GM18517 (cell line): ENCODE measurements at regions not wholly inside any gene's neighbourhood (a gene's known extent, or its start where the extent isn't known, plus 50 kb on each side); places are given as distances from the start of the nearest gene placed in this dataset.

Experiments
- ATAC-seq: cut with Tn5 transposase; IDR thresholded peaks from one replicate; pipeline ENCODE4 v1.9.1; 2021; ENCODE audit warnings: mild to moderate bottlenecking, moderate library complexity; ENCODE audit not compliant: unreplicated experiment

DNA sequence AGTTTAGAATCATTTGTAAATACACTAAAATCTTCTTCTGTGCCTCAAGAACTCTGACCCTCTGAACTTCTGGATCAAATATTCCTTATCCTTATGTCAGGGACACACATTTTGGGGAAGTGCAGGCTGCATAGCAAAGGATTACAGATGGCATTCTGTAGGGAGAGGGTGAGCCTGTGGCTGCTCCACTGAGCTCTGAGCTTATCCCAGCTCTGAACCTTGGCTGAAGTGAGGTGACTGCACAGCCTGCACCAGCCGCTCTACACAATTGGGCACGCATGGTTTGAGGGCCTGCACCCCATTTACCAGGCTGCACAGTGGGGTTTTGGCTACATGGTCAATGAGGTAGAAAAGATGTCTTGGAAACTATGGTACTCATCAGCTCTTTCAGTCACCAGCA, 251.6 kb downstream of the GALR1 start:
- ATAC-seq = no peak

DNA sequence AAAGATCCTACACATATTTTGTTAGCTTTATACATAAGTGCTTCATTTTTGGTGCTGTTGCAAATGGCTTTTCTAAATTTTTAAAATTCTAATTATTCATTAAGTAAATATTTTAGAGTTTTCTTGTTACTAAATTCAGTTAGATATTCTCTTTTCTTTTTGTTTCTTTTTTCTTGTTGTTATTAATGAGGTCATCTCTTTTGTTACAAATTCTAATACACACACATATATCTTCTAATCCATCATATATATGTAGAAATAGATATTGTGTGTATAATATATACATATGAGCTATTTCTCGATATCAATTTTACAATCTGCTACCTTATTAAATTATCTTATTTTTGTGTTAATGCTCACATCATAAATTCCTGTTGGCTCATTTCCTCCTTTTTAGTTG, 255.9 kb downstream of the GALR1 start:
- no peak for ATAC-seq

DNA sequence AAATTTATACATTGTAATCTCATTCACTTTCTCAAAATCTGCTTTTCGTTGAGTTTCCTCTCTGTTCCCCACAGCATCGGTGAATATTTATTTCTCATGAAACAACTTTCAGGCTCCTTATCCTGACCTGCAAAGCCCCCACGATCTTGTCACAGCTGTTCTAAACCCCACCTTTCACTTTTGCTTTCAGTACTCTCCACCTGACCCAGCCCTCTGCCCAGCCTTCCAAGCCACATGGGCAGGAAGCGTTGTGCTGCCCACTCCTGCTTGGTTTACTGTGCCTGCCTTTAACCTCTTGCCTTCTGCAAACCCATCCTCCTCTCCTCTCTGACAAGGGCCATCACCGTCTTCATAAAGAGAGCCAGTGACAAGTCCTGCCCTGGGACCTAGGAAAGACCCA, 262.5 kb downstream of the GALR1 start:
- ATAC-seq = no peak

DNA sequence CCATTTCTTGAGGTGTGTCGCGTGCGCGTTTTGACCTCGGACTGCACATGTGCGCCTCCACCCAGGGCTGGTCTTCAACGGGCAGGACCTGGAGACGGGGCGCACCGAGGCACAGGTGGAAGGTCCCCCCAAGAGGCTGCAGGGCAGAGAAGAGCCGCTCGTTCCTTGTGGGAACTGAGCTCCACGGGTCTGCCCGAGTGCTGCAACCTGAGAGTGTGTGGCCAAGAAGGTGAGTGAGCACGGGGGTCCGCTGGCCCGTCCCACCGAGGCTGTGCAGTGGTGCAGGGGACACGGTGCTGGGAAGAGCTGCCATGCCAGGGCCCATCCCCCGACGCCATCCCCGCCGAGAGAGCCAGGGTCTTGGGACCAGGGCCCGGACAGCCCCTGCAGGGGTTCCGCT, 268.3 kb downstream of the GALR1 start:
- no peak for ATAC-seq

DNA sequence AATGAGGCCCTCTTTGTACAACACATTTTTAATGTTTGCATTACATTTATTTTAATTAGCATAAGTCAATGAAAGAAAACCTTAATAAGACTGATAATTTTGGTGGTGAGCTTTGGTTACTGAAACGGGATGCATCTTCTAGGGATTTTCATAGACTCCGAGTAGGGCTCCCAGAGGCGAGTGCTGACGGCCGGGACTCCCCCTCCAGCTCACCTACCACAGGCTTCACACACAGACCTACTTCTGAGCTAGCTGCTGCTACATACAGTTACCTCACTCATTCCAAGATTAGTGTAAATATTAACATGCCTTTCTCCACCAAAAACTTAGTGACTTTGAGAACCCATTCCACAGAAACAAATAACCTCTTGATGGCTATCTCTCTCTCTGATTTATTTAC, 271.1 kb downstream of the GALR1 start:
- ATAC-seq = no peak

DNA sequence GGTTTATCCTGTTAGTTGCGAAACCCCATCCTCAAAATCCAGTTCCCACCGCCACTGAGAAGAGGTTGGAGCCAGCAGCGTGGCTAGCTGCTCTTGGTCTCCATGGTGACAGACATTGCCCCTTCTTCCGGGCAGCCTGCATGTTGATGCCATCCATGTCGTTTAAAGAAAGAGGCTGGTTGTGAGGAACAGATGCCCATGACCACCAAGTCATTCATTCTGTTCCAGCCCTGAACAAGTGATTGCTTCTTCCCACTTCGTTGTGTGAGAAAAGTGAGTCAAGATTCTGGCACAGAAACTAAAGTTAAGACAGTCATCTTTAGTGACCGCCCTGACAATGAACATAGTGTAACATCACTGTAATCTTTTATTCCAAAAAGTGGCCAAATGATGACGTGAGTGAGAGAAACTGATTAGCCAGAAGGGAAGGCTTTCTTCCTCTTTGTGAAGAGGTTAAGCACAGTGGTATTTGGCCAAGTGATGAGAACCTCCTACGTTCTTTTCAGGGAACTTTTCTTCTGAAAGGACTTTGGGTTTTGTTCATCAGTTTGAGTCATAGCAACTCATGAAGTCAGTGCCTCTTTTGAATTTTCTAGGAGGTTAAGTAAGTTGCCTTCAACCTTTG, 272.5 kb downstream of the GALR1 start:
- ATAC-seq = no peak

DNA sequence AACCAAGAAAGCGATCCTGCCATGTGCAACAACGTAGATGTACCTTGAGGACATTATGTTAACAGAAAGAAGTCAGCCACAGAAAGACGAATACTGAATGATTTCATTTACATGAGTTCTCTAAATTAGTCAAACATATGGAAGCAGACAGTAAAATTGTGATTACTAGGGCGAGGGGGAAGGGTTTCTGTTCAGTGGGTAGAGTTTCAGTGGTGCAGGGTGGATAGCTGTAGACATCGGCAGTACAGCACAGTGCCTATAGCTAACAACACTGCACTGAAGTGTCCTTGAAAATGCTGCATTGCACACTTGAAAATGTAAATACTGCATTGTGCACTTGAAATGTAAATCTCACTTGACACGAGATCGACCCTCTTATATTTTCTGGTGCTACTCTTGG, 275.3 kb downstream of the GALR1 start:
- ATAC-seq = no peak

DNA sequence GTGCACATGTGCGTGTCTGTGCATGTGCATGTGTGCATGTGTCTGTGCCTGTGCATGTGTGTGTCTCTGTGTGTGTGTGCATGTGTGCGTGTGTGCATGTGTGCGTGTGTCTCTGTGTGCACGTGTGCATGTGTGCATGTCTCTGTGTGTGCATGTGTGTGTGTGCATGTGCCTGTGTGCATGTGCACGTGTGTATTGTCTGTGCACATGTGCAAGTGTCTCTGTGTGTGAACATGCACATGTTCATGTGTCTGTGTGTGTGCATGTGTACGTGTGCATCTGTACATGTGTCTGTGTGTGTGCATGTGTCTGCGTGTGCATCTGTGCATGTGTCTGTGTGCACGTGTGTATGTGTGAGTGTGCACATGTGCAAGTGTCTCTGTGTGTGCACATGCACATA, 277.3 kb downstream of the GALR1 start:
- no peak for ATAC-seq

DNA sequence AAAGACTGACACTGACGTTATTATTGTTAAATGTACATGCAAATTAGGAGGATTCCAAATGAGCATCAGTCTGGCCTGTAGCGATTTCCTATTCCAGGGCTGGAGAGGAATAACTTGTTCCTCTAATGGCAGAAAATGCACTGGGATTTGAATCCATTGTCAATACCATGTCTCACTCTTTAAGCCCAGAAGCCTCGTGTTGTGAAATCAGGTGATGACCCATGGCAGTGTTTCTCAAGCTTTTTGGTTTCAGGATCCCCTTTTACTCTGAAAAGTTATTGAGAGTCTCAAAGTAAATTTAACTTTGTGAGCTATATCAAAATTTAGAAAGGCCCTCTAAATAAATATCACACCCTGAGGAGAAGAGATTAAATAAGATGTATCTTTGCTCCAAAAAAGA, 279.2 kb downstream of the GALR1 start:
- no peak for ATAC-seq

DNA sequence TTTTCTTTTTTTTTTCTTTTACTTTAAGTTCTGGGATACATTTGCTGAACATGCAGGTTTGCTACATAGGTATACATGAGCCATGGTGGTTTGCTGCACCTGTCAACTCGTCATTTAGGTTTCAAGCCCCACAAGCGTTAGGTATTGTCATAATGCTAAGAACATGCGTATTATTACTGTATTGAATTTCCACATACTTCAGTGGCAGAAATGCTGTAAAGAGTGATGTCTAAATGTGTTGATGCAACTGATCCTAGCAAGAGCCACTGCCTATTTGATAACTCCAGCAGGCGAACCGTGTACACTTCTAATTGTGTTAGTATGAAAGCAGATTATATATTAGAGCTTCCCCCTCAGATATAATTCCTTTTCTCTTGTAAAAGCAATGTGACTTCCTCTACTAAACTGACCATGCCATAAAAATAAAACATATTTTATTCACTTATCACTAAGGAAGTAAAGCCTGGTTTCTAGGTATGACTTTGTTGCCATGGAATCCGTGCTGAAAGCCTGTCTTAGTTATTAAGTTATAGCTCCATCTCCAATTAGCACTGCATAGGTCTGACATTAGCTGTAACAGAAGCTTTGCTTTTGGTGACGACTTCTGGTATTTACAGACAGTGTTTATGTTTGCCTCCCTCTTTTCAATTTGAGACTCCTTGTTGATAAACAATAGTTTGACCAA, 280.0 kb downstream of the GALR1 start:
- no peak for ATAC-seq

DNA sequence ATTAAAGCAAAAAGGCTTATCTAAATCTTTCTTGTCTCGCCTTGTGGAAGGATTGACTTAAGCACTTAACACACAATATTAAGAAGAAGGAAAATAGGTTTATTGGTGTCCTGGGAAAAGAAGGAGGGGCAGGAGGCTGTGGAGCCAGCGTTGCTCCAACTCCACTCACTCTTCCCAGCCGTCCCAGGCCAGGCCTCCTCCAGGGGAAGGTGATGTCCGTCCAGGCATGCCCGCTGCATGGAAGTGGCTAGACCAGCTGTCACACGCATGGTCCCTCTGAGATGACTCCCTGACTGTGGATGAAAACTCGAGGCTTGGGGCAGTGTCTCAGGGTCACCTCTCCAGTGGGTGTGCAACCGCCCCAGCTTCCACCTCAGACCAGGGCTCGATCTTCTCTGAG, 281.1 kb downstream of the GALR1 start:
- no peak for ATAC-seq

DNA sequence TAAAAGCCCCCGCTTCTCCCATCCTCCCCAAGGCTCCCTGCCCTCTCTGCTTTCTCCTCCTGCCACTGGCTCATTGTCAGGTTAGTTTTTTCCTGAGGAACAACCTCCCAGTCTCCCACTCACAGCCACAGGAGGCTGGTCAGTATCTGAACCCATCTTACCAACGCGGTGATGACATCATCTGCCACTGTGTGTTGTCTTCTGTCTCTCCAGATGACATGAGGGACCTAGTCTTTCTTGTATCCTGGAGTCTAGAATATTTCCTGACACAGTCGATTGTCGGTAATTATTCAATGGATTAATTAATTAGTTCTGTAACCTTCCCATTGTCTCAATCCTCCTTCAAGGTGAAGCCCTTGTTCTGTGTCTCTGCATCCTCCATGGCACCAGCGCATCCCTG, 290.2 kb downstream of the GALR1 start:
- ATAC-seq = no peak

DNA sequence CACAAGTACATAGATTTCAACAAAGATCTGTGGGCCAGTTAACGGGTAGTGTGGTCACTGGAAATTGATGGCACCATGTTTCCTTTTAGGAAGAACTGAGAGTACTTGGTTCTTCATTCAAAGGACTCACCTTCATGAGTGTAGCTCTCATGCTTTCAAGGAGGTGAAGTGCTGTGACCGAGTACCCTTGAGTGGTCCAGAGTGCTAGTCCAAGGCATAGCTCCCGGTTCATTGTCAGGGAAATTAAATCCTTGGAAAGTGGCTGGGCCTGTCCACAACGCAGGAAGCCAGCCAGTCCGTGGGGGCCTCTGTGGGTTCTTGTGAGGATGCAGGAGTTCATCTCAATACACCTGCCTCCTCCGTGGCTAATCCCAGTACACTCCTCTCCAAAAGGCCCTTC, 295.1 kb downstream of the GALR1 start:
- no peak for ATAC-seq

DNA sequence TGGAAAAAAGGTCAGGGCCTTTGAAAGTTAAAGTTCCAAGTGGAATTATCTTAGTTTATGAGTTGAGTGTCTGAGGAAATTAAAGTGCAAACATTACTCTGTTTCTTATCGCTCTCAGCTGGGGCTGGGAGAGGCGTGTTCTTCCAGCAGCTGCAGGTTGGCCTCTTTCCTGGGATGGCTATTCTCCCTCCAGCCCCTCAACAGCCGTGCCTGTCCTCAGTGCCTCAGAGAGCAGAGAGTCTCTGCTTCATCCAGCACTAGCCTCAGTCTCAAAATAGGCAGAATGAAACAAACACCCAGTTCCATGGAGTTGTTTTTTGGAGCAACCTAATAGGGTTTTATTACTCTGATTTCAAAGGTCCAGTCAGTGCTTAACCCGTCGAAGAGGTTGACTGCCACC, 298.1 kb downstream of the GALR1 start:
- ATAC-seq = no peak

DNA sequence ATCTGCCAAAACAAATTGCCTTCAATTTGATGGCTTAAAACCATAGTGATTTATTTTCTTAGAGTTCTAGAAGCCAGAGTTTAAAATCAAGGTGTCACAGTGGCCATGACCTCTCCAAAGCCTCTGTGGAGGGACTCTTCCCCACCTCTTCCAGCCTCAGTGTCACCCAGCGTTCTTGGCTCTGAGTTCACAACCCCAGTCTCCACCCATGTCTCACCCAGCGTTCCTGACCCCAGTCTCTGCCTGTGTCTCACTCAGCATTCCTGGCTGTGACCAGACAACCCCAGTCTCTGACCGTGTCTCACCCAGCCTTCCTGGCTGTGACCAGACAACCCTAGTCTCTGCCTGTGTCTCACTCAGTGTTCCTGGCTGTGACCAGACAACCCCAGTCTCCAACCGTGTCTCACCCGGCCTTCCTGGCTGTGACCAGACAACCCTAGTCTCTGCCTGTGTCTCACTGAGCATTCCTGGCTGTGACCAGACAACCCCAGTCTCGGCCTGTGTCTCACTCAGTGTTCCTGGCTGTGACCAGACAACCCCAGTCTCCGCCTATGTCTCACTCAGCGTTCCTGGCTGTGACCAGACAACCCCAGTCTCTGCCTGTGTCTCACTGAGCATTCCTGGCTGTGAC, 299.3 kb downstream of the GALR1 start:
- no peak for ATAC-seq

DNA sequence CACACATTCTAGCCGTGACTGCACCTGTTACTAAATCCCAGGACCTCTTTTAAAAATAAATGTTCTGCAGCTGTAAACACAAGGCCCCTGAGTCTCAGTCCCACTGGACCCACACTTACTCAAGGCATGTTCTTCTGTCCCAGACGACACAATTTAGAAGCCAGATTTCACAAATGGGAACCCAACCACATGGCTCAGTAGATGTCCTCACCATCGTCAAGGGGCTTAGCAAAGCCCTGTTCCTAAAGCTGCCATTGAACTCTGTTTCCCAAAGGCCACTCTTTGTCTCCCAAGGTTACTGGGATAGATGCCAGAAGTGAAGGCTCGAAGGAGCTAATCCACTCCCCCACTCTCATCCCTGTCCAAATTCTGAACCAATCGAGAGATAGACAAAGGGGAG, 301.0 kb downstream of the GALR1 start:
- ATAC-seq = no peak

DNA sequence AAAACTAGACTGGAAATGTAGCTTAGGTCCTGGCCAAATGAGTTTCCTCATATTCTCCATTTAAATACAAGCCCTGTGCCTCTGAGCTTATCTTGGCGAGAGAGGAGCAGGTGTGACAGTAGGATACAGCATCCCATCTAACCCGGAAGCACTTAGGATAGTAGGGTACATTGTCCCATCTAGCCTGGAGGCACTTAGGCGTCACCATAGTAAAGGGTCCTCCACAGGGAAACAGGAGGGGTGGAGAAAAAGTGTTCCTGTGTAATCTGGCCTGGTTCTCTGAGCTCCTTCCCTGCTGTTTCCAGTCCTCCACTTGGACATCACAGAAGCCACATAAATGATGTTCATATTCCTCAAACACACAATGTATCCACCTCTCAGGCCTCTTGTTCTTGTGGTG, 301.4 kb downstream of the GALR1 start:
- ATAC-seq = no peak

DNA sequence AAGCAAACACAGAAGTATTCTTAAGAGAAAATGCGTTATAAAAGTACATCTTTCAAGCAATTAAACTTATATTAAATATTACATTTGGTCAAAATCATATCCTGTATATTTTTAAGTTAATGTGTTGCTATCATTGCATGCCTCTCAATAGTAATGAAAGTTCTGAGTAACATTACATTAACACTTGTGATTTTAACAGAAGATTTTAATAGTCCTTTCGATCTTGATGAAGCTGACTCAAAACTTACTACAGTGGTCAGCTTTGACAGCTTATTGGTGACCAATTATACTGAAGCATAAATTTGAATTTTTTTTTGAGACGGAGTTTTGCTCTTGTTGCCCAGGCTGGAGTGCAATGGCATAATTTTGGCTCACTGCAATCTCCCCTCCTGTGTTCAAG, 303.3 kb downstream of the GALR1 start:
- ATAC-seq = no peak

DNA sequence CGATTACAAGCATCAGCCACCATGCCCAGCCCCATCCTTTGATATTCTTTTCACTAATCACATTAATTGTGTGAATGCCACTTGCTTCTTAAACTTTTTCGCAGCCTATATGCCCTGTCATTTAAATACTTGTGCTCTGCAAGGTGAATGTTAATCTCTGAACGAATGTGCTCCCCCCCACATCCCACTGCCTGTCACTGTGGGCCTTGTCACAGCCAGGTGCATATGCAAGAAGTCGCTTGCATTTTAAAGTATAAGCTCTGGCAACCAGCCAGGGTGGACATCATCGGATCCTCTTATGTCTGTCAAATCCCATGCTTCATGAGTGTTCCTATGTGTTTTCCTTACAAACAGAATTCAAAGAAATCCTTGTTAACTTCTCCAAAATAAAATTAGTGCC, 304.4 kb downstream of the GALR1 start:
- no peak for ATAC-seq

DNA sequence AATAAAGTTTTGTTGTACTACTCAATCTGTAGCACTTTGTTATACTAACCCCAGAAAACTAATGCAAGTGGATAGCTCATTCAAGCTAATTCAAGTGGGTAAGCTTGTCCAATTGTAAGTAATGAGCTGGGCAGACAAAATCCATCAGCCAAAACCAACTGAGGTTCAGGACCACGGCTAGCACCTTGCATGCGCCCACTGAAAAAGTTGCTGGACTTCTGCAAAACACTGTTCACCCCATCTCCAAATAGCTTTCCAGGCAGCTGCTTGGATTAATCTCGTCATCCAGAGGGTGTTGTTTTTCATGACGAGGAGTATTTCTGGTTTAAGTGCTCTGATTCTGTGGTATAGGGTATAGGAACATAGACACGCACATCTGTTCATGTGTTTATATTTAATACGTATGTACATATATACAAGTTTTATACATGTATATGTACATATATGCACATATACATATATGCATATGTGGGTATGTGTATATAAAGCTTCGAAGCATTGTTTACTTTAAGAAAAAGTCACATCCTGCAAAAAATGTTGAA, 307.5 kb downstream of the GALR1 start:
- ATAC-seq = no peak

DNA sequence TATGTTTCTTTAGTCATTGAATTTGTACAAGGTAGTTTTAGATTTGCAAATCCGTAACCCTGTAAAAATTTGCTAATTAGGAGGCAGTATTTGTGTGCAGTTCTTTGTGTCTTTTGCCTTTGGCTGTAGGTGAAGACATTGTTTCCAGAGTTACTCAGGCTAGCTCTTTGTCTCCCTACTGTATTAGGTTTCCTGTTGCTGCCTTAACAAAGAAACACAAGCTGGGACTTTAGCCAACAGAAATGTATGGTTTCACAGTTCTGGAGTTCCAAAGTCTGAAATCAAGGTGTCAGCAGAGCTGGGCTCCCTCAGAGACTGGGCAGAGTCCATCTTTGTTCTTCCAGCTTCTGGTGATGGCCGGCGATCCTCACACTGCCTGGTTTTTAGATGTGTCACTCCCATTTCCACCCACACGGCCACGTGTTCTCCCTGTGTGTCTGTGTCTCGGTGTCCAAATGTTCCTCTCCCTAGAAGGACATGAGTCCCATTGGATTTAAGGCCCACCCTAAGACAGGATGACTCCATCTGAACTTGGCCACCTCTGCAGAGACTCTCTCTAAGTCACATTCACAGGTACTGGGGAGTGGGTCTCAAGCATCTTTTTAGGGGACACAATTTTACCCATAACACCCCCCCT, 309.7 kb downstream of the GALR1 start:
- ATAC-seq = no peak
